ENCODE measurements at regions not wholly inside any gene's neighbourhood (a gene's known extent, or its start where the extent isn't known, plus 50 kb on each side); places are given as distances from the start of the nearest gene placed in this dataset.

DNA sequence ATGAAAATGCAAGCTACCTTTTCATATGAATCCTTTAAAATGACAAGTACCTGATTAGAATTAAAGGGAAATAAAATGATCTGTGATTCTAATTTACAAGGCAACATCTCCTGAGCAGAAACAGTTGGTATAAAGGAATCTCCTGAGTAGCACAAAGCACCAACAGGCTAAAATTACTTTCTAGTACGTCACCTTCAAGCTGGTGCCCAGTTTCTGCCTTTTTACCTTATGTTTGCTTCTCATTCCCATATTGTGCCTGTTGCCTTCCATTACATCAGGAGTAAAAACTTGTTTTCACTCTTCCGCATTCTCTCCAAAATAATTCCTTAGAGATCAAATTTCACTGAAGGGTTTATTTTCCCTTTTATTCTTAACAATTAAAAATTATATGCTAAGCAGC, 587.1 kb upstream of the KCND2 start:
- TF ChIP-seq, protein P1, sequence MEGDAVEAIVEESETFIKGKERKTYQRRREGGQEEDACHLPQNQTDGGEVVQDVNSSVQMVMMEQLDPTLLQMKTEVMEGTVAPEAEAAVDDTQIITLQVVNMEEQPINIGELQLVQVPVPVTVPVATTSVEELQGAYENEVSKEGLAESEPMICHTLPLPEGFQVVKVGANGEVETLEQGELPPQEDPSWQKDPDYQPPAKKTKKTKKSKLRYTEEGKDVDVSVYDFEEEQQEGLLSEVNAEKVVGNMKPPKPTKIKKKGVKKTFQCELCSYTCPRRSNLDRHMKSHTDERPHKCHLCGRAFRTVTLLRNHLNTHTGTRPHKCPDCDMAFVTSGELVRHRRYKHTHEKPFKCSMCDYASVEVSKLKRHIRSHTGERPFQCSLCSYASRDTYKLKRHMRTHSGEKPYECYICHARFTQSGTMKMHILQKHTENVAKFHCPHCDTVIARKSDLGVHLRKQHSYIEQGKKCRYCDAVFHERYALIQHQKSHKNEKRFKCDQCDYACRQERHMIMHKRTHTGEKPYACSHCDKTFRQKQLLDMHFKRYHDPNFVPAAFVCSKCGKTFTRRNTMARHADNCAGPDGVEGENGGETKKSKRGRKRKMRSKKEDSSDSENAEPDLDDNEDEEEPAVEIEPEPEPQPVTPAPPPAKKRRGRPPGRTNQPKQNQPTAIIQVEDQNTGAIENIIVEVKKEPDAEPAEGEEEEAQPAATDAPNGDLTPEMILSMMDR (IDR thresholded peaks at IDR 0.05), result no peak
- no peak for TF ChIP-seq ZFX (IDR thresholded peaks at IDR 0.05; ENCODE audit: borderline replicate concordance)

All from 22Rv1 (cell line).